ENCODE measurements at regions not wholly inside any gene's neighbourhood (a gene's known extent, or its start where the extent isn't known, plus 50 kb on each side); places are given as distances from the start of the nearest gene placed in this dataset.

GRCh38 chr21:15171546-15171945 lies 106.7 kb upstream of the NRIP1 start:
- Mint-ChIP-seq H3K9me3 (no peaks in the 10 kb centered on the region), H3K27me3 (ENCODE audit: low read depth) (no peaks in the 10 kb centered on the region), H3K36me3 (ENCODE audit: low read depth) (no peaks in the 10 kb centered on the region), H3K27ac (no peak overlapping the region), H3K4me3 (no peak overlapping the region), H3K4me1 (ENCODE audit: low read depth) (no peaks in the 10 kb centered on the region)

GRCh38 chr21:15172963-15173362 lies 108.2 kb upstream of the NRIP1 start:
- H3K4me1 Mint-ChIP-seq (ENCODE audit: low read depth) = no peaks in the 10 kb centered on the region
- no peak overlapping the region for H3K27ac Mint-ChIP-seq
- H3K4me3 Mint-ChIP-seq = no peak overlapping the region
- H3K9me3 Mint-ChIP-seq = no peaks in the 10 kb centered on the region
- no peaks in the 10 kb centered on the region for H3K27me3 Mint-ChIP-seq (ENCODE audit: low read depth)
- H3K36me3 Mint-ChIP-seq (ENCODE audit: low read depth) = no peaks in the 10 kb centered on the region

GRCh38 chr21:15174923-15175322 lies 110.1 kb upstream of the NRIP1 start:
- Mint-ChIP-seq H3K4me3 (no peak overlapping the region), H3K4me1 (ENCODE audit: low read depth) (no peaks in the 10 kb centered on the region), H3K27ac (no peak overlapping the region), H3K27me3 (ENCODE audit: low read depth) (no peaks in the 10 kb centered on the region), H3K9me3 (no peaks in the 10 kb centered on the region), H3K36me3 (ENCODE audit: low read depth) (no peaks in the 10 kb centered on the region)

- Mint-ChIP-seq H3K27me3 (ENCODE audit: low read depth) (no peaks in the 10 kb centered on the region), H3K4me1 (ENCODE audit: low read depth) (no peaks in the 10 kb centered on the region), H3K36me3 (ENCODE audit: low read depth) (no peaks in the 10 kb centered on the region), H3K9me3 (no peaks in the 10 kb centered on the region), H3K4me3 (no peak overlapping the region), H3K27ac (no peak overlapping the region)
Measured at GRCh38 chr21:15182731-15183130, 117.9 kb upstream of the NRIP1 start.

- no peaks in the 10 kb centered on the region for H3K4me1 Mint-ChIP-seq (ENCODE audit: low read depth)
- H3K36me3 Mint-ChIP-seq (ENCODE audit: low read depth) = no peaks in the 10 kb centered on the region
Measured at GRCh38 chr21:15183813-15184257, 119.0 kb upstream of the NRIP1 start.

GRCh38 chr21:15190412-15190811 lies 125.6 kb upstream of the NRIP1 start:
- Mint-ChIP-seq H3K9me3 (no peaks in the 10 kb centered on the region), H3K36me3 (ENCODE audit: low read depth) (no peaks in the 10 kb centered on the region), H3K27ac (no peak overlapping the region), H3K4me1 (ENCODE audit: low read depth) (no peaks in the 10 kb centered on the region), H3K4me3 (no peak overlapping the region), H3K27me3 (ENCODE audit: low read depth) (no peaks in the 10 kb centered on the region)

More at GRCh38 chr21:15183813-15184257, 119.0 kb upstream of the NRIP1 start:
- H3K27me3 Mint-ChIP-seq (ENCODE audit: low read depth) = no peaks in the 10 kb centered on the region
- no peaks in the 10 kb centered on the region for H3K9me3 Mint-ChIP-seq
- no peak overlapping the region for H3K4me3 Mint-ChIP-seq
- no peak overlapping the region for H3K27ac Mint-ChIP-seq

GRCh38 chr21:15190837-15191236 lies 126.0 kb upstream of the NRIP1 start:
- H3K36me3 Mint-ChIP-seq (ENCODE audit: low read depth) = no peaks in the 10 kb centered on the region
- H3K27ac Mint-ChIP-seq = no peak overlapping the region
- no peaks in the 10 kb centered on the region for H3K4me1 Mint-ChIP-seq (ENCODE audit: low read depth)
- H3K9me3 Mint-ChIP-seq = no peaks in the 10 kb centered on the region
- H3K27me3 Mint-ChIP-seq (ENCODE audit: low read depth) = no peaks in the 10 kb centered on the region
- no peak overlapping the region for H3K4me3 Mint-ChIP-seq

- no peaks in the 10 kb centered on the region for H3K4me1 Mint-ChIP-seq (ENCODE audit: low read depth)
- no peaks in the 10 kb centered on the region for H3K27me3 Mint-ChIP-seq (ENCODE audit: low read depth)
- H3K4me3 Mint-ChIP-seq = no peak overlapping the region
- no peaks in the 10 kb centered on the region for H3K36me3 Mint-ChIP-seq (ENCODE audit: low read depth)
- no peak overlapping the region for H3K27ac Mint-ChIP-seq
- H3K9me3 Mint-ChIP-seq = no peaks in the 10 kb centered on the region
Measured at GRCh38 chr21:15191342-15191741, 126.5 kb upstream of the NRIP1 start.

- Mint-ChIP-seq H3K36me3 (ENCODE audit: low read depth) (no peaks in the 10 kb centered on the region), H3K27me3 (ENCODE audit: low read depth) (no peaks in the 10 kb centered on the region), H3K4me1 (ENCODE audit: low read depth) (no peaks in the 10 kb centered on the region), H3K4me3 (no peak overlapping the region), H3K27ac (no peak overlapping the region), H3K9me3 (no peaks in the 10 kb centered on the region)
Measured at GRCh38 chr21:15192243-15192642, 127.4 kb upstream of the NRIP1 start.

- H3K36me3 Mint-ChIP-seq (ENCODE audit: low read depth) = no peaks in the 10 kb centered on the region
- H3K27me3 Mint-ChIP-seq (ENCODE audit: low read depth) = no peaks in the 10 kb centered on the region
- no peak overlapping the region for H3K4me3 Mint-ChIP-seq
- no peak overlapping the region for H3K27ac Mint-ChIP-seq
- H3K9me3 Mint-ChIP-seq = no peaks in the 10 kb centered on the region
- H3K4me1 Mint-ChIP-seq (ENCODE audit: low read depth) = no peaks in the 10 kb centered on the region
Measured at GRCh38 chr21:15193937-15194336, 129.1 kb upstream of the NRIP1 start.

GRCh38 chr21:15195104-15195503 lies 130.3 kb upstream of the NRIP1 start:
- Mint-ChIP-seq H3K27ac (no peak overlapping the region), H3K36me3 (ENCODE audit: low read depth) (no peaks in the 10 kb centered on the region), H3K9me3 (no peaks in the 10 kb centered on the region), H3K4me1 (ENCODE audit: low read depth) (no peaks in the 10 kb centered on the region), H3K27me3 (ENCODE audit: low read depth) (no peaks in the 10 kb centered on the region), H3K4me3 (no peak overlapping the region)

- no peaks in the 10 kb centered on the region for H3K9me3 Mint-ChIP-seq
- no peak overlapping the region for H3K27ac Mint-ChIP-seq
- H3K4me3 Mint-ChIP-seq = no peak overlapping the region
- no peaks in the 10 kb centered on the region for H3K27me3 Mint-ChIP-seq (ENCODE audit: low read depth)
- H3K4me1 Mint-ChIP-seq (ENCODE audit: low read depth) = no peaks in the 10 kb centered on the region
- H3K36me3 Mint-ChIP-seq (ENCODE audit: low read depth) = no peaks in the 10 kb centered on the region
Measured at GRCh38 chr21:15195768-15196167, 131.0 kb upstream of the NRIP1 start.

- Mint-ChIP-seq H3K36me3 (ENCODE audit: low read depth) (no peaks in the 10 kb centered on the region), H3K27me3 (ENCODE audit: low read depth) (no peaks in the 10 kb centered on the region), H3K4me3 (no peak overlapping the region), H3K27ac (no peak overlapping the region), H3K9me3 (no peaks in the 10 kb centered on the region), H3K4me1 (ENCODE audit: low read depth) (no peaks in the 10 kb centered on the region)
Measured at GRCh38 chr21:15197696-15198095, 132.9 kb upstream of the NRIP1 start.

GRCh38 chr21:15199414-15200383 lies 134.9 kb upstream of the NRIP1 start:
- H3K9me3 Mint-ChIP-seq = no peaks in the 10 kb centered on the region
- no peaks in the 10 kb centered on the region for H3K36me3 Mint-ChIP-seq (ENCODE audit: low read depth)
- no peak overlapping the region for H3K27ac Mint-ChIP-seq
- H3K27me3 Mint-ChIP-seq (ENCODE audit: low read depth) = peaks cover 3% of the 10 kb centered on the region
- H3K4me1 Mint-ChIP-seq (ENCODE audit: low read depth) = no peaks in the 10 kb centered on the region
- H3K4me3 Mint-ChIP-seq = no peak overlapping the region

- Mint-ChIP-seq H3K4me3 (no peak overlapping the region), H3K27ac (no peak overlapping the region), H3K9me3 (no peaks in the 10 kb centered on the region), H3K36me3 (ENCODE audit: low read depth) (no peaks in the 10 kb centered on the region), H3K4me1 (ENCODE audit: low read depth) (no peaks in the 10 kb centered on the region), H3K27me3 (ENCODE audit: low read depth) (peaks cover 3% of the 10 kb centered on the region)
Measured at GRCh38 chr21:15203740-15204139, 138.9 kb upstream of the NRIP1 start.

Data from T-helper 1 cell treated with Interleukin-12 subunit alpha and Interleukin-12 subunit beta and Interleukin-4 antibody, amounts not matched to agents 30 μg/mL and 1 μg/mL, for 36 hours (primary cell).